Right lobe of liver (tissue), 4 donors: ENCODE measurements at regions not wholly inside any gene's neighbourhood (a gene's known extent, or its start where the extent isn't known, plus 50 kb on each side); places are given as distances from the start of the nearest gene placed in this dataset.

ENCODE experiments used
- POLR2A ChIP-seq: fragments of 450-650 bp; IDR thresholded peaks from one replicate; pipeline ENCODE4 v1.6.1; 2017; ENCODE audit warnings: antibody characterized with exemption, mild to moderate bottlenecking
- TF ChIP-seq, protein P1 (sequence below), 4 donors: fragments of 200-600 bp in 3 of 4; fragments of 450-650 bp in 1 of 4; IDR thresholded peaks; one replicate each; pipeline versions ENCODE4 v1.5.1 to v1.8.0; 2016 to 2022; ENCODE audit warnings: antibody characterized with exemption in 4 of 4, mild to moderate bottlenecking in 2 of 4
- donor health status: DM: no; HTN: no; CAD: no.
- donor health status: DM: no; HTN: no; CAD: no.
- donor health status: DM: no; HTN: yes; CAD: no.

DNA sequence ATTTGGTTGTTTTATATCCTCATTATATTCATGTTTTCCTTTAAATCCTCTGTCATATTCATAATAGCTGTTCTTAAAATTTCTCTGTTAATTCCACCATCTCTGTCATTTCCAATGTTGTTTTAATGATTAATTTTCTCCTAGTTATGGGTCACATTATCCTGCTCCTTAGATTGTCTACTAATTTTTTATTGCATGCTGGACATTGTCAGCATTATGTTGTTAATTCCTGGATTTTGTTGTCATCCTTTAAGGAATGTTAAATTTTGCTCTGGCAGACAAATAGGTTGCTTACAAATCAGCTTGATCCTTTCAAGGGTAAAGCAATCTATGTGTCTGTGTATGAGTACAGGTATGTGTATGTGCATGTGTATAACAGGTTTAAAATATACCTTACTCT lies 393.8 kb upstream of the POU3F1 start:
- TF ChIP-seq, protein P1, sequence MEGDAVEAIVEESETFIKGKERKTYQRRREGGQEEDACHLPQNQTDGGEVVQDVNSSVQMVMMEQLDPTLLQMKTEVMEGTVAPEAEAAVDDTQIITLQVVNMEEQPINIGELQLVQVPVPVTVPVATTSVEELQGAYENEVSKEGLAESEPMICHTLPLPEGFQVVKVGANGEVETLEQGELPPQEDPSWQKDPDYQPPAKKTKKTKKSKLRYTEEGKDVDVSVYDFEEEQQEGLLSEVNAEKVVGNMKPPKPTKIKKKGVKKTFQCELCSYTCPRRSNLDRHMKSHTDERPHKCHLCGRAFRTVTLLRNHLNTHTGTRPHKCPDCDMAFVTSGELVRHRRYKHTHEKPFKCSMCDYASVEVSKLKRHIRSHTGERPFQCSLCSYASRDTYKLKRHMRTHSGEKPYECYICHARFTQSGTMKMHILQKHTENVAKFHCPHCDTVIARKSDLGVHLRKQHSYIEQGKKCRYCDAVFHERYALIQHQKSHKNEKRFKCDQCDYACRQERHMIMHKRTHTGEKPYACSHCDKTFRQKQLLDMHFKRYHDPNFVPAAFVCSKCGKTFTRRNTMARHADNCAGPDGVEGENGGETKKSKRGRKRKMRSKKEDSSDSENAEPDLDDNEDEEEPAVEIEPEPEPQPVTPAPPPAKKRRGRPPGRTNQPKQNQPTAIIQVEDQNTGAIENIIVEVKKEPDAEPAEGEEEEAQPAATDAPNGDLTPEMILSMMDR (IDR thresholded peaks at IDR 0.05): no peak
- no peak for TF ChIP-seq POLR2A
